ENCODE measurements at regions not wholly inside any gene's neighbourhood (a gene's known extent, or its start where the extent isn't known, plus 50 kb on each side); places are given as distances from the start of the nearest gene placed in this dataset.
A peak's percentile ranks its signal among the peaks of the same experiment; 100 is the strongest.

DNA sequence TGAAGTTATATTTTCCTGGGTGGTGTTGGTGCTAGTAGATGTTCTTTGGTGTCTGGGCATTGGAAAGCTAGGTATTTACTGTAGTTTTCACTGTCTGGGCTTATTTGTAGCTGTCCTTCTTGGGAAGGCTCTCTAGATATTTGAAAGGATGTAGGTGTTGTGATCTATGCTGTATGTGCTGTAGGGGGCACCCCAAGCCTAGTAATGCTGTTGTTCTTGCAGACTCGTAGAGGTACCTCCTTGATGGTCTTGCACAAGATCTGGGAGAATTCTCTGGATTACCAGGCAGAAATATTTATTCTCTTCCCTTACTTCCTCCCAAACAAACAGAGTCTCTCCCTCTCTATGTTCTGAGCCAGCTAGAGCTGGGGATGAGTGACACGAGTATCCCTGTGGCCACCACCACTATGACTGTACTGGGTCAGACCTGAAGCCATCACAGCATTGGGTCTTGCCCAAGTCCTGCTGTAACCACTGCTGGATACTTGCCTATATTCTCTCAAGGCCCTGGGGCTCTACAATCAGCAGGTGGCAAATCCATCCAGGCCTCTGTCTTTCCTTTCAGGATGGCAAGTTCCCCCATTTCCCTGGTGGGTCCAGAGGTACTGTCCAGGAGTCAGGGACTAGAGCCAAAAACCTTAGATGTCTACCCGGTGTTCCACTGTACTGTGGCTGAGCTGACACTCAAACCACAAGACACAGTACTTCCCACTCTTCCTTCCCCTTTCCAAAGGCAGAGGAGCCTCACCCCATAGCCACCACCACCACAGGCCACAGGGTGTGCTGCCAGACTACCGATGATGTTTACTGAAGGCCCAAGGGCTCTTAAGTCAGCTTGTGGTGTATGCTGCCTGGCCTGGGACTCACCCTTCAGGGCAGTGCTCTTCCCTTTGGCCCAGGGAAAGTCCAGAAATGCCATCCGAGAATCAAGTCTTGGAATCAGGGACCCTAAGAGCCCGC lies 195.2 kb upstream of the DPPA4 start:
- TF ChIP-seq, protein P1, sequence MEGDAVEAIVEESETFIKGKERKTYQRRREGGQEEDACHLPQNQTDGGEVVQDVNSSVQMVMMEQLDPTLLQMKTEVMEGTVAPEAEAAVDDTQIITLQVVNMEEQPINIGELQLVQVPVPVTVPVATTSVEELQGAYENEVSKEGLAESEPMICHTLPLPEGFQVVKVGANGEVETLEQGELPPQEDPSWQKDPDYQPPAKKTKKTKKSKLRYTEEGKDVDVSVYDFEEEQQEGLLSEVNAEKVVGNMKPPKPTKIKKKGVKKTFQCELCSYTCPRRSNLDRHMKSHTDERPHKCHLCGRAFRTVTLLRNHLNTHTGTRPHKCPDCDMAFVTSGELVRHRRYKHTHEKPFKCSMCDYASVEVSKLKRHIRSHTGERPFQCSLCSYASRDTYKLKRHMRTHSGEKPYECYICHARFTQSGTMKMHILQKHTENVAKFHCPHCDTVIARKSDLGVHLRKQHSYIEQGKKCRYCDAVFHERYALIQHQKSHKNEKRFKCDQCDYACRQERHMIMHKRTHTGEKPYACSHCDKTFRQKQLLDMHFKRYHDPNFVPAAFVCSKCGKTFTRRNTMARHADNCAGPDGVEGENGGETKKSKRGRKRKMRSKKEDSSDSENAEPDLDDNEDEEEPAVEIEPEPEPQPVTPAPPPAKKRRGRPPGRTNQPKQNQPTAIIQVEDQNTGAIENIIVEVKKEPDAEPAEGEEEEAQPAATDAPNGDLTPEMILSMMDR (IDR thresholded peaks at IDR 0.05) = peak; percentile 33
- intact Hi-C loops (cut with DNase I) = no loop called here
- H3K27me3 ChIP-seq = no peaks in the 10 kb centered on the region
- no peaks in the 10 kb centered on the region for H3K36me3 ChIP-seq
- no peak overlapping the region for H3K4me3 ChIP-seq
- DNase-seq (no peak), ATAC-seq (peak; percentile 83)
- no peaks in the 10 kb centered on the region for H3K9me3 ChIP-seq
- H3K27ac ChIP-seq = no peak overlapping the region
- no peaks in the 10 kb centered on the region for H3K4me1 ChIP-seq

DNA sequence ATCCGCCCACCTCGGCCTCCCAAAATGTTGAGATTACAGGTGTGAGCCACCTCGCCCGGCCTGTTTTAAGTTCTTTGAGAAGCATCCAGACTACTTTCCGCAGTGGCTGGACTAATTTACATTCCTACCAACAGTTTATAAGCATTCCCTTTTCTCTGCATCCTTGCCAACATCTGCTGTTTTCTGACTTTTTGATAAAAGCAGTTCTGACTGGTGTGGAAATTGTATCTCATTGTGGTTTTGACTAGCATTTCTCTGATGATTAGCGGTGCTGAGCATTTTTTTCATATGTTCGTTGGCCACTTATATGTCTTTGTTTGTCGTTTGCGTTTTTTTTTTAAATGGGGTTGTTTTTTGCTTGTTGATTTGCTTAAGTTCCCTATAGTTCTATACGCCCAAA lies 208.4 kb upstream of the DPPA4 start:
- intact Hi-C loops (cut with DNase I) = no loop called here
- ATAC-seq = no peak
- Histone ChIP-seq H3K9me3 (no peaks in the 10 kb centered on the region), H3K4me3 (no peak overlapping the region), H3K27ac (no peak overlapping the region), H3K27me3 (no peaks in the 10 kb centered on the region), H3K36me3 (no peaks in the 10 kb centered on the region), H3K4me1 (no peaks in the 10 kb centered on the region)
- TF ChIP-seq, protein P1 (IDR thresholded peaks at IDR 0.05) = no peak
- no peak for DNase-seq

DNA sequence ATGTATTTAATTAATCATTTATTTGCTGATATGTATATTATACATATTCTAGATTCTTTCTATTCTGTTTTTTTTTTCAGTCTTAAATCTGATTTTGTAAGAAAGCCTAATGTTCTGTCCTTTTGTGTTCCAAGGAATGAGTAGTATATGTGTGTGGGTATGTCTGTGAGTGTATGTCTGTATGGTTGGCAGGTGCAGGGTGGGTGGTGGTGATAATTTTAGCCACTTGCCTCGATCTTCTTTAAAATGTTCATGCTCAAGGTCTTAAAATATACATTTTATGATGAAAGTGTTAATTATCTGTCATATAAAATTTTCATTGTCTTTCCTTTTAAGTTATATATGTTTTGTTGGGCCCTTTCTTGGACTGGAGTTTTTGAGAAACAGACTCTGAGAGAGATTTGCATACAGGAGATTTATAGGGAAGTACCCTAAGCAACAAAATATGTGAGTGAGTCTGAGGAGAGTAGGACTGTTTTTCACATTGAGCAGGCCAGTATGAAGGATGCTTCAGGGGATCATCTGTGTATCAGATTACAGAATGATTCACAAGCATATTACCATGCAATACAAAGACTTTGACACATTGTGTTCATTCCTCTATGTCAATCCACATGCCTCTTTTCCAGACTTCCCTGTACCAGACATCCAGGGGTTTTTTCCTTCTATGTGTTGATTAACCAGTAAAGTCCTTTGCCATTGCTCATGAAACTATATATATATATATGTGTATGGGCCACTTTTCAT lies 211.0 kb upstream of the DPPA4 start:
- intact Hi-C loops (cut with DNase I) = no loop called here
- ATAC-seq (no peak), DNase-seq (no peak)
- H3K4me1 ChIP-seq = no peaks in the 10 kb centered on the region
- H3K9me3 ChIP-seq = no peaks in the 10 kb centered on the region
- no peaks in the 10 kb centered on the region for H3K36me3 ChIP-seq
- no peak overlapping the region for H3K27ac ChIP-seq
- TF ChIP-seq, protein P1 (IDR thresholded peaks at IDR 0.05) = no peak
- H3K27me3 ChIP-seq = no peaks in the 10 kb centered on the region
- no peak overlapping the region for H3K4me3 ChIP-seq

DNA sequence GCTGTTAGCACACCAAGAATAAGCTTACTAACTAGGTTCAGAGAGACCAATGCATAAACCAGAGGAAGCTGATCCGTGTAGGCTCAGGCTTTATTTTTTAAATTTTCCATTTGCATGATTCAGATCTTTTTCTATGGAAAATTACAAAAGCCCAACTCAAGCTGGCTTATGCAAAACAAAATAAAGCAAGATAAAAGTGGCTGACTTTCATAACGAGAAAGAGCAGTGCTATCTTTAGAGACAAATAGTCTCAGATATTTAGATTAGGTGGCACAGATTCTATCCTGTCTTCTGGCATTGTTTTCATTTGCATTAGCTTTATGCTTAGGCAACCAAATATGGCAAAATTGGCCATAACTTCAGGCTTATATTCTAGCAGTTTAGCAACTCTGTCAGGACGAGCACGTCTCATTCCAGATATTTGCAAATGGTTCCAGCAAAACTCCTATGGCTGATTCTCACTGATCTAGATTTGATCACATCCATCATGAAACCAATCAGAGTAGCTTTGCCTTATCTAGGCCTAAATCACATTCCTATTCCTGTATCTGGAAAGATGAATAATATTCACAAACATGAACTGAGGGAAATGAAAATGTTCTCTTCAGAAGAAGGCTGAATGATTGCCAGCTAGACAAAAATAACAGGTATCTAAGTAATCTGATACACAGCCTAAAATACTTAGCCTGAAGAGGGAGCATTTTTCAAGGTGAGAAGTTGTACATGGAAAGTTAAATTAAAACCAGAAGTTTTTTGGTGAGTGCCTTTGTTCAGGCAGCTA lies 216.4 kb upstream of the DPPA4 start:
- DNase-seq (no peak), ATAC-seq (no peak)
- Histone ChIP-seq H3K27ac (no peak overlapping the region), H3K4me1 (no peaks in the 10 kb centered on the region), H3K9me3 (no peaks in the 10 kb centered on the region), H3K4me3 (no peak overlapping the region), H3K27me3 (no peaks in the 10 kb centered on the region), H3K36me3 (no peaks in the 10 kb centered on the region)
- intact Hi-C loops (cut with DNase I) = no loop called here
- TF ChIP-seq, protein P1 (IDR thresholded peaks at IDR 0.05) = no peak

DNA sequence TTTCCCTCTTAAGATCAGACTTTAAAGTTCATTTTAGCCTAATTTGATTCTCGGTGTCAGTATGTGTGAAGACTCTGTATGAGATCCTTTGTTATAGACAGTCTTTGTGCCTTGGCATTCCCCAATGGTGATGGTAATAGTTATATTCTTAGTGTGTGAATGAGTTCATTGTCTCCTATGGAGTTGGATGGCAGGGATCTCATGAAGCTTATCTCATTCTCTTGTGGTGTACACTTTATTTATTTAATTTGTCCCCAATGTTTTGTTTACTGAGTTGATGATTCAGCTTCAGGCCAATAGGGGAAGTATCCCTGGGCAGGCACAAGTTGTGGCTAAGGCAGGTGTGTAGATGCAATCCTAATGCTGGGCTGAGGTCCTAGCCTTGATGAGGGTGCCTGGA lies 222.0 kb upstream of the DPPA4 start:
- no peaks in the 10 kb centered on the region for H3K27me3 ChIP-seq
- DNase-seq (no peak), ATAC-seq (no peak)
- H3K9me3 ChIP-seq = no peaks in the 10 kb centered on the region
- H3K4me3 ChIP-seq = no peak overlapping the region
- intact Hi-C loops (cut with DNase I) = no loop called here
- no peaks in the 10 kb centered on the region for H3K36me3 ChIP-seq
- H3K27ac ChIP-seq = no peak overlapping the region
- no peaks in the 10 kb centered on the region for H3K4me1 ChIP-seq
- TF ChIP-seq, protein P1 (IDR thresholded peaks at IDR 0.05) = no peak

Data from upper lobe of right lung (tissue), 1 donor.